ENCODE measurements at regions not wholly inside any gene's neighbourhood (a gene's known extent, or its start where the extent isn't known, plus 50 kb on each side); places are given as distances from the start of the nearest gene placed in this dataset.

- Histone ChIP-seq H3K4me3 (no peak overlapping the region), H3K9me3 (replicated peaks) (no peaks in the 10 kb centered on the region), H3K4me1 (no peaks in the 10 kb centered on the region), H3K36me3 (no peaks in the 10 kb centered on the region), H3K27me3 (no peaks in the 10 kb centered on the region), H3K27ac (no peak overlapping the region)
- DNase-seq, result no peak
These were observed 180.8 kb downstream of the MBD2 start for GRCh38 chr18:54043484-54044251.

GRCh38 chr18:54035927-54036326 is 188.5 kb downstream of the MBD2 start:
- DNase-seq, result no peak
- H3K9me3 ChIP-seq (replicated peaks), result no peaks in the 10 kb centered on the region
- no peaks in the 10 kb centered on the region for H3K27me3 ChIP-seq
- H3K4me3 ChIP-seq, result no peak overlapping the region
- no peak overlapping the region for H3K27ac ChIP-seq
- H3K4me1 ChIP-seq, result no peaks in the 10 kb centered on the region
- no peaks in the 10 kb centered on the region for H3K36me3 ChIP-seq

GRCh38 chr18:54033052-54033451 is 191.4 kb downstream of the MBD2 start:
- Histone ChIP-seq H3K27me3 (no peaks in the 10 kb centered on the region), H3K27ac (no peak overlapping the region), H3K4me1 (no peaks in the 10 kb centered on the region), H3K36me3 (no peaks in the 10 kb centered on the region), H3K9me3 (replicated peaks) (no peaks in the 10 kb centered on the region), H3K4me3 (no peak overlapping the region)
- no peak for DNase-seq

- no peaks in the 10 kb centered on the region for H3K36me3 ChIP-seq
- H3K27ac ChIP-seq, result no peak overlapping the region
- no peaks in the 10 kb centered on the region for H3K4me1 ChIP-seq
- DNase-seq, result no peak
- no peaks in the 10 kb centered on the region for H3K27me3 ChIP-seq
- H3K9me3 ChIP-seq (replicated peaks), result no peaks in the 10 kb centered on the region
- no peak overlapping the region for H3K4me3 ChIP-seq
These were observed 192.1 kb downstream of the MBD2 start for GRCh38 chr18:54032412-54032811.

GRCh38 chr18:54031243-54031642 is 193.2 kb downstream of the MBD2 start:
- DNase-seq, result no peak
- no peak overlapping the region for H3K4me3 ChIP-seq
- no peak overlapping the region for H3K27ac ChIP-seq
- H3K4me1 ChIP-seq, result no peaks in the 10 kb centered on the region
- H3K9me3 ChIP-seq (replicated peaks), result no peaks in the 10 kb centered on the region
- H3K36me3 ChIP-seq, result no peaks in the 10 kb centered on the region
- H3K27me3 ChIP-seq, result no peaks in the 10 kb centered on the region

- H3K27me3 ChIP-seq, result no peaks in the 10 kb centered on the region
- no peaks in the 10 kb centered on the region for H3K9me3 ChIP-seq (replicated peaks)
- no peaks in the 10 kb centered on the region for H3K36me3 ChIP-seq
- H3K27ac ChIP-seq, result no peak overlapping the region
- no peak overlapping the region for H3K4me3 ChIP-seq
- H3K4me1 ChIP-seq, result no peaks in the 10 kb centered on the region
- no peak for DNase-seq
These were observed 194.0 kb downstream of the MBD2 start for GRCh38 chr18:54030434-54030833.

- Histone ChIP-seq H3K27ac (no peak overlapping the region), H3K36me3 (no peaks in the 10 kb centered on the region)
- DNase-seq, result no peak
These were observed 201.0 kb downstream of the MBD2 start for GRCh38 chr18:54023471-54023870.

GRCh38 chr18:54020966-54021365 is 203.5 kb downstream of the MBD2 start:
- no peaks in the 10 kb centered on the region for H3K9me3 ChIP-seq (replicated peaks)
- DNase-seq, result no peak
- H3K4me1 ChIP-seq, result no peaks in the 10 kb centered on the region
- H3K4me3 ChIP-seq, result no peak overlapping the region
- H3K36me3 ChIP-seq, result no peaks in the 10 kb centered on the region
- no peak overlapping the region for H3K27ac ChIP-seq
- H3K27me3 ChIP-seq, result no peaks in the 10 kb centered on the region

More at GRCh38 chr18:54023471-54023870, 201.0 kb downstream of the MBD2 start:
- Histone ChIP-seq H3K4me1 (no peaks in the 10 kb centered on the region), H3K9me3 (replicated peaks) (no peaks in the 10 kb centered on the region), H3K27me3 (no peaks in the 10 kb centered on the region), H3K4me3 (no peak overlapping the region)

GRCh38 chr18:54020156-54020745 is 204.2 kb downstream of the MBD2 start:
- H3K4me3 ChIP-seq, result no peak overlapping the region
- no peaks in the 10 kb centered on the region for H3K36me3 ChIP-seq
- no peaks in the 10 kb centered on the region for H3K9me3 ChIP-seq (replicated peaks)
- no peak for DNase-seq
- H3K27me3 ChIP-seq, result no peaks in the 10 kb centered on the region
- no peak overlapping the region for H3K27ac ChIP-seq
- H3K4me1 ChIP-seq, result no peaks in the 10 kb centered on the region

GRCh38 chr18:54019641-54020040 is 204.8 kb downstream of the MBD2 start:
- no peaks in the 10 kb centered on the region for H3K36me3 ChIP-seq
- no peak for DNase-seq
- no peaks in the 10 kb centered on the region for H3K27me3 ChIP-seq
- H3K27ac ChIP-seq, result no peak overlapping the region
- no peaks in the 10 kb centered on the region for H3K4me1 ChIP-seq
- no peaks in the 10 kb centered on the region for H3K9me3 ChIP-seq (replicated peaks)
- H3K4me3 ChIP-seq, result no peak overlapping the region

- no peak for DNase-seq
- Histone ChIP-seq H3K4me1 (no peaks in the 10 kb centered on the region), H3K27ac (no peak overlapping the region), H3K27me3 (no peaks in the 10 kb centered on the region), H3K4me3 (no peak overlapping the region), H3K36me3 (no peaks in the 10 kb centered on the region), H3K9me3 (replicated peaks) (no peaks in the 10 kb centered on the region)
These were observed 211.0 kb downstream of the MBD2 start for GRCh38 chr18:54013452-54013851.

- DNase-seq, result peak in 1 of 2 experiments; percentile 1
These were observed 219.6 kb downstream of the MBD2 start for GRCh38 chr18:54004828-54005227.

GRCh38 chr18:54003195-54003594 is 221.3 kb downstream of the MBD2 start:
- no peaks in the 10 kb centered on the region for H3K36me3 ChIP-seq
- H3K4me1 ChIP-seq, result no peaks in the 10 kb centered on the region
- no peak overlapping the region for H3K27ac ChIP-seq
- no peak for DNase-seq
- H3K9me3 ChIP-seq (replicated peaks), result no peaks in the 10 kb centered on the region
- H3K4me3 ChIP-seq, result no peak overlapping the region
- H3K27me3 ChIP-seq, result no peaks in the 10 kb centered on the region

More at GRCh38 chr18:54004828-54005227, 219.6 kb downstream of the MBD2 start:
- no peaks in the 10 kb centered on the region for H3K4me1 ChIP-seq
- no peaks in the 10 kb centered on the region for H3K36me3 ChIP-seq
- no peaks in the 10 kb centered on the region for H3K9me3 ChIP-seq (replicated peaks)
- no peaks in the 10 kb centered on the region for H3K27me3 ChIP-seq
- no peak overlapping the region for H3K27ac ChIP-seq
- no peak overlapping the region for H3K4me3 ChIP-seq

GRCh38 chr18:53997064-53997463 is 227.4 kb downstream of the MBD2 start:
- no peak for DNase-seq
- no peak overlapping the region for H3K4me3 ChIP-seq
- H3K4me1 ChIP-seq, result no peaks in the 10 kb centered on the region
- no peaks in the 10 kb centered on the region for H3K27me3 ChIP-seq
- H3K36me3 ChIP-seq, result no peaks in the 10 kb centered on the region
- H3K27ac ChIP-seq, result no peak overlapping the region
- no peaks in the 10 kb centered on the region for H3K9me3 ChIP-seq (replicated peaks)

- no peak overlapping the region for H3K27ac ChIP-seq
- no peaks in the 10 kb centered on the region for H3K9me3 ChIP-seq (replicated peaks)
- H3K4me3 ChIP-seq, result no peak overlapping the region
- H3K36me3 ChIP-seq, result no peaks in the 10 kb centered on the region
- no peaks in the 10 kb centered on the region for H3K27me3 ChIP-seq
- no peak for DNase-seq
- no peaks in the 10 kb centered on the region for H3K4me1 ChIP-seq
These were observed 230.5 kb downstream of the MBD2 start for GRCh38 chr18:53994016-53994415.

- Histone ChIP-seq H3K4me1 (no peaks in the 10 kb centered on the region), H3K4me3 (no peak overlapping the region), H3K36me3 (no peaks in the 10 kb centered on the region), H3K9me3 (replicated peaks) (no peaks in the 10 kb centered on the region), H3K27ac (no peak overlapping the region), H3K27me3 (no peaks in the 10 kb centered on the region)
- no peak for DNase-seq
These were observed 232.7 kb downstream of the MBD2 start for GRCh38 chr18:53991805-53992204.
